ENCODE measurements at regions not wholly inside any gene's neighbourhood (a gene's known extent, or its start where the extent isn't known, plus 50 kb on each side); places are given as distances from the start of the nearest gene placed in this dataset.

DNA sequence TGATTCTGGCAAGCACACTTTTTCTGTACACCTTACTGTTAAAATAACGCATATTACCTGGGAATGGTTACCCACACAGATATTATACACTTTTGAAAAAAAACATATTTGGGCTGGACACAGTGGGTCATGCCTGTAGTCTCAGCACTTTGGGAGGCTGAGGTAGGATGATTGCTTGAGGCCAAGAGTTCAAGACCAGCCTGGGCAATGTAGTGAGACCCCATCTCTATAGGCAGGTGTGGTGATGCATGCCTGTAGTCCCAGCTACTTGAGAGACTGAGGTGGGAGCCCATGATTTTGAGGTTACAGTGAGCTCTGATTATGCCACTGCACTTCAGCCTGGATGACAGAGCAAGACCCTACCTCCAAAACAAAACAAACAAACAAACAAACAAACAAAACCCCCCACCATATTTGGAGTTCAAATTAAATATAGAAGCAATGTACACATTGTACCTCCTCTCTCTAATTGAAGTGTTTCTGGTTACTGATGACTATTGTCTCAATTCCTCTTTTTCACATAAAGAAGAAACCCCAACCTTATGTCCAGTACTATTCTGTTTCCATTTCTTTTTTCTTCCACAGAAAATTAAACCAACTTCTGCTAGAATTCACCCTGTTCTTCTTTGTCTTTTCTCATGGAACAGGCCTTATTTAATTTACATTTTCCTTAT is 152.6 kb upstream of the UMPS start:
- TF ChIP-seq CTCF (IDR thresholded peaks at IDR 0.05; ENCODE audit: insufficient read depth, low read length, poor library complexity, severe bottlenecking): no peak
- DNase-seq (ENCODE audit: low read depth): no peak
- H3K36me3 ChIP-seq (ENCODE audit: control insufficient read depth, insufficient read depth, low read length): no peaks in the 10 kb centered on the region
- no peaks in the 10 kb centered on the region for H3K27me3 ChIP-seq (ENCODE audit: control insufficient read depth, insufficient read depth, low read length)
- no peak overlapping the region for H3K4me3 ChIP-seq (ENCODE audit: low read depth, low read length)

DNA sequence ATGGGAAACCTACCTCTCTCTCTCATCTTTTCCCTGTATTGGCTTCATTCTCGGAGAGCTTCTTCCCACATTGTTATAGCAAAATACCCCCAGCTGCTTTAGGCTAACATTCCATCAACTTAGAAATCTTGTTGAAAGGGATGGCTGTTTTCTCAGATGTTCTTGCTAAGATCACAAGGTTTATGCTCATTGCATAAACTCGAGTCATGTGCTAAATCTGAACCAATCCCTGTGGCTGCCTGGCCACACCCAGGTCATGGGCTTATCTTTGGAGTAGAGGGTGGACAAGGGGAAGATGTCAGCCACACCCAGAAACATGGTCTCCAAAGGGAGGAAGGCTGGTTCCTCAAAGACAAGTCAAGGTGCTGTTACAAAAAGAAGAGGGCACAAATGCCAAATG is 150.6 kb upstream of the UMPS start:
- TF ChIP-seq CTCF (IDR thresholded peaks at IDR 0.05; ENCODE audit: insufficient read depth, low read length, poor library complexity, severe bottlenecking): no peak
- H3K27me3 ChIP-seq (ENCODE audit: control insufficient read depth, insufficient read depth, low read length): peaks cover 3% of the 10 kb centered on the region

GRCh38 chr3:124582196-124582595 is 148.1 kb upstream of the UMPS start:
- Histone ChIP-seq H3K27me3 (ENCODE audit: control insufficient read depth, insufficient read depth, low read length) (peaks cover 19% of the 10 kb centered on the region), H3K36me3 (ENCODE audit: control insufficient read depth, insufficient read depth, low read length) (no peaks in the 10 kb centered on the region), H3K4me3 (ENCODE audit: low read depth, low read length) (no peak overlapping the region)
- no peak for TF ChIP-seq CTCF (IDR thresholded peaks at IDR 0.05; ENCODE audit: insufficient read depth, low read length, poor library complexity, severe bottlenecking)
- DNase-seq (ENCODE audit: low read depth): no peak

More for the DNA sequence above, 150.6 kb upstream of the UMPS start:
- Histone ChIP-seq H3K4me3 (ENCODE audit: low read depth, low read length) (no peak overlapping the region), H3K36me3 (ENCODE audit: control insufficient read depth, insufficient read depth, low read length) (no peaks in the 10 kb centered on the region)
- DNase-seq (ENCODE audit: low read depth): no peak

DNA sequence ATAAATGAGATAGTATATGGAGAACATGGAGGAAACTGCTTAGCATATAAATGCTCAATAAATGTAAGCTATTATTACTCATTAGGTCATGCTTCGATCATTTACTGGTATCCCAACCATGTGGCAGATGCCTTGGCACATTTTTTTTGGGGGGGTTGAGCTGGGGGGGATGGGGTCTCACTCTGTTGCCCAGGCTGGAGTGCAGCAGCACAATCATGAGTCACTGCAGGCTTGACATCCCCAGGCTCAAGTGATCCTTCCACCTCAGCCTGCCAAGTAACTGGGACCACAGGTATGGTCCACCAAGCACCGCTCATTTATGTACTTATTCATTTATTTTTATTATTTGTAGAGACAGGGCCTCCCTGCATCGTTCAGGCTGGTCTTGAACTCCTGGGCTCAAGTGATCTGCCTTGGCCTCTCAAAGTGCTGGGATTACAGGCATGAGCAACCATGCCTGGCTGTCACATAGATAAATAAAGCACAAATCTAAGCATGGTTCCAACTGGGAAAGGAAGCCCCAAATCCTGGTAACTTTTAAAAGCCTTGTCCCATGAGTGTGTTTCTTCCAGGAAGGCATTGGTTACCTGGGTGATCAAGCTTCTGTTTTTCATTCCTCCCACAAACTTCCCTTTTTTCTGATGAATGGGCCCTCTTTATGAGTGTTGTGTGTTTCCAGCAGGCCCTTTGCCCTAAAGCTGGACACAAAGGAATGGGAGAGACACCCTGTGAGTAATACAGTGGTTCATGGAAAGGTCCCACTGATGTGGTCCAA is 147.4 kb upstream of the UMPS start:
- DNase-seq (ENCODE audit: low read depth): no peak
- H3K4me3 ChIP-seq (ENCODE audit: low read depth, low read length): no peak overlapping the region
- TF ChIP-seq CTCF (IDR thresholded peaks at IDR 0.05; ENCODE audit: insufficient read depth, low read length, poor library complexity, severe bottlenecking): no peak
- H3K36me3 ChIP-seq (ENCODE audit: control insufficient read depth, insufficient read depth, low read length): no peaks in the 10 kb centered on the region
- peaks cover 19% of the 10 kb centered on the region for H3K27me3 ChIP-seq (ENCODE audit: control insufficient read depth, insufficient read depth, low read length)

GRCh38 chr3:124584245-124584551 is 146.1 kb upstream of the UMPS start:
- no peaks in the 10 kb centered on the region for H3K36me3 ChIP-seq (ENCODE audit: control insufficient read depth, insufficient read depth, low read length)
- peak overlapping the region; percentile 44 for H3K4me3 ChIP-seq (ENCODE audit: low read depth, low read length)
- H3K27me3 ChIP-seq (ENCODE audit: control insufficient read depth, insufficient read depth, low read length): peaks cover 19% of the 10 kb centered on the region
- no peak for TF ChIP-seq CTCF (IDR thresholded peaks at IDR 0.05; ENCODE audit: insufficient read depth, low read length, poor library complexity, severe bottlenecking)
- no peak for DNase-seq (ENCODE audit: low read depth)
